GM18517 (cell line): ENCODE measurements at regions not wholly inside any gene's neighbourhood (a gene's known extent, or its start where the extent isn't known, plus 50 kb on each side); places are given as distances from the start of the nearest gene placed in this dataset.
"Not testable (repeated sequence)": the region's sequence is repeated elsewhere in the genome, so short reads cannot be mapped to it uniquely, and the experiment has no call there.

Experiments used
- ATAC-seq: cut with Tn5 transposase; IDR thresholded peaks from one replicate; pipeline ENCODE4 v1.9.1; 2021; ENCODE audit warnings: mild to moderate bottlenecking, moderate library complexity; ENCODE audit not compliant: unreplicated experiment

DNA sequence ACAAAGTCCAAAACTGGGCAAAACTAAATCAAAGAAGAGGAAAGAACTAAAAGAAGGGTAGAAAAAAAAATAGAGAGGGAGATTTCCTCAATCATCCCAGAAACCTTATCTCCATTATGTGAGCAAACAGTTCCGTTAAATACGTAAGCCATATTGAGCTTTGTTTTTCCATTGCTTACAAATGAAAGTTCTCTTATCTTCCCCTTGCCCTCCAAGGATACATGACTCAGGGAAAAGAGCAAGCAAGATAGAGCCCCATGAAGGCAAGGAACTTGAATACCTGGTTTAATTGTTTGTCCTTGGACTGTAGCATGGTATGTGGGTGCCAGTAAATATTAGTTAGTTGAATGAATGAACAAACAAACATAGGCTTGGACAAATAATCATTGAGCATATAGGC is 126.8 kb upstream of the USP15 start:
- no peak for ATAC-seq

DNA sequence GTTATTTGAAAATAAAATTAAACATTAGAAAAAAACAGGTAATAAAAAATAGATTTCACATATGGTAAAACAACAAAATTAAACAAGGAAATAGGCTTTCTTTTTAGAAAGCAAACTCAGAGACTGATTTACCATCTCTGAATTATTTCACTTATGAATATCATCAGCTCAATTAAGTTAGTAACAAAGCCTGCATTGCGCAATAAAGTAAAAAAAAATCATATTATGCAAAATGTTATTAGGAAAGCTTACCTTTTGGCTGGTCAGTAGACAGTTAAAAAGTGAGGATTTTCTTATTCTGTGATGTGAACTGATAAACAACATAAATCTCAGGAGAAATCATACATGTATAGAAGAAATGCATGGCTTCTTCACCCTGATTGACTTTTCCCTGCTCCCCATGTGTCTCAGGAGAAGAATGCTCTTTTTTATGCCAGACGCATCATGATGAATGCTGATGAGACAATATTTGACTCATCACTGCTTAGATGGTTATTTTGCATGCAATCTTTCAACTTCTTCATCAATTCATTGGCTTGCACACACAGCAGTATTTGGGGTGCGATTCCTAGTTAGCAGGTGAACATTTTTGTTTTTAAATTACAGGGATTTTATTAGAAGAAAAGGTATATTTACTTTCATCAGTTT is 124.5 kb upstream of the USP15 start:
- ATAC-seq: no peak

DNA sequence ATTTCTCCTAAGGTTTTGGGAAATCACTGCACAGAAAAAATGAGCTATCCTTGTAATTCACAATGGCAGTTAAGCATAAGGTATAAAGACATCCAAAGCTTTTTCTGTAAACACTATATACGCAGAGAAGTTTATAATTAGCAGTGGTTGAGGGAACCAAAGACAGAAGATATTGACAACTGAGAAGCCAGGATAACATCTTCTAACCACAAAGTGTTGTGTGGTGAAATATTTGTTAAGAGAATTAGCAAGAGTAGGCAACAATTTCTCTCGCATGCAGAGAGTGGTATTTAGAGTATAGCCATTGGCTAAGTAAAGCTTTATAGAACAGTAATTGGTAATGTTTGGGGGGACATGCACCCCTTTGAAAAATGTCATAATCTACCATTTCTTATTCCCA is 123.7 kb upstream of the USP15 start:
- ATAC-seq: no peak

DNA sequence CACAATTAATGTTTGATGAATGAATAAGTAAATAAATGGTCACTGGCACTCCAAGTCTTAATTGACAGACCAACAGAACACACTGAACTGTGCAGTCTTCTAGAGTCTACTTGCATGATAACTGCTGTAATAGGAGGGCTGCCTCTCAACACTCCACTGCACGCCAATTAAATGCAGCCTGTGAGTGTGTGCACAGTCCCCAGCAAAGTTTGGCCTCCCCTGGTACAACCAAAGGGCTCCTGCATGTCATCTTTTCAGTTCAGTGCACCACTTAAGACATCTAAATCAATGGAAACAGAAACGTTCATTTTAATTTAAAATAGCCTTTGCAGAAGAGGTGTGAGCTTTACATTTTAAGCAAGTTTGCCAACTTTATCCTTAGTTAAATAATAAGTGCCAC is 121.7 kb upstream of the USP15 start:
- ATAC-seq: no peak

DNA sequence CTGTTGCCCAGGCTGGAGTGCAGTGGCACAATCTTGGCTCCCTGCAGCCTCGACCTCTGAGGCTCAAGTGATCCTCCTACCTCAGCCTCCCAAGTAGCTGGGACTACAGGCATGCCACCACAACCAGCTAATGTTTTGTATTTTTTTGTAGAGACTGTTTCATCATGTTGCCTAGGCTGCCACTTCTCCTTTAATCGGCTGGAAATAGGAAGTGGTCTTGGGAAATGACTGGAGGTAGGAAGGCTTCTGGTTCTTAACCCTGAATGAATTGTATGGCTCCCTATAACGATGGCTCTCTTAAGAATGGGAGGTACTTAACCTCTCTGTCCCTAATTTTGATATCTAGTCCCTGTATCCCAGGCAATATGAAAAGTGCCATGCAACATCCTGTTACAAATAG is 113.9 kb upstream of the USP15 start:
- no peak for ATAC-seq

DNA sequence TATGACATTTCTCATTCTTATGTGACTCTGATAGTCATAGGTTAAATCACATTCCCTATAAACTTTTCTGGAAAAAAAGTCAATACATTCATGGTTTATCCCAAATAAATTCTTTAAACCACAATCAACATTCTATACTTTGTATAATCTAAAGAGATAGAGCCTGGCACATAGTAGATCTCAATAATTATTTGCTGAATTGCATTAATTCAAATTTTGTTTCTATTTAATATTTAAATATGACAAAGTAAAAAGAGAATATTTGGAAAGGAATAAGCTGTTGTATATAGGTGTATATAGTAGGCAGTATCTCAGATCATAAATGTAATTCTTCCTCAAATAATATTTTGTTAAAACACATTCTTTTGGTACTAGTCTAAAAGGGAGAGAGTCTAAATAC is 102.2 kb upstream of the USP15 start:
- no peak for ATAC-seq

DNA sequence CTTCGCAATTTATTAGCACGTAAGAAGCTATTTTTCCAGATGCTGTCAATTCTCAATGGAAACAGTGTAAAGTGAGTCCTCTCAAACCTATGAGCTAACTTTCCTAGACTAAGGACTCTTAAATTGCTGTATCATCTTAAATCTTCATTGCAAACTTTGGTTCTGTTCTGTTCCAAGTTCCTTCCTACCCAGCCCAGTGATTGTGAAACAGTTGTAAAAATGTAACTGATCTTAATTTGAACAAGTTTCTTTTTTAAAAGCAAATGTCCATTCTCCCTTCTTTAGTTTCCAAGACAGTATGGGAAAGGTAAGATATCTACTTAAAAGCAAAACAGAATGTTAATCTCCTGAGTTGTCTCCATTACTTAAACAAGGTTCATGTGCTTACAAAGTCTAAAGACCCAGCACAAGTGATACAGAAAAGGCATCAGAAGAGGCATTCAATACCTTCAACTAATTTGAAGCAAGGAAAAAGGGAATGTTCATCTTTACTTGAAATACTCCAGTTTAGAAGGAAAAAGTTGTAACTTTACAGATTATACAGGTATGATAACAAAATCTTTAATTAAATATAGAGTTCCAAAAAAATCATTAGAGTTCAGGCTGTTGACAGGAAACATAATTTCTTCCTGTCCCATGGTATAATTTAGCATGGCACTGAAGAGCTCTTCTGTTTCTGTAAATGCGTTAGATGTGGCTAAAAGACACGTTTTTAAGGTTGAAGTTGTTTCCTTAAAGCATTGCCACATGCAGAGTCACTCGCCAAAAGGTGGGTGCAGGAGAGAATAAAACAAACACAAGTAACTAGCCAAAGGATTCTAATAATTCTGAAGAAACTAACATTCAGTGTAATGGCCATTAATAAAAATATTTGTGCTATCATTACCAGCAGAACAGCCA is 101.5 kb upstream of the USP15 start:
- ATAC-seq: no peak

DNA sequence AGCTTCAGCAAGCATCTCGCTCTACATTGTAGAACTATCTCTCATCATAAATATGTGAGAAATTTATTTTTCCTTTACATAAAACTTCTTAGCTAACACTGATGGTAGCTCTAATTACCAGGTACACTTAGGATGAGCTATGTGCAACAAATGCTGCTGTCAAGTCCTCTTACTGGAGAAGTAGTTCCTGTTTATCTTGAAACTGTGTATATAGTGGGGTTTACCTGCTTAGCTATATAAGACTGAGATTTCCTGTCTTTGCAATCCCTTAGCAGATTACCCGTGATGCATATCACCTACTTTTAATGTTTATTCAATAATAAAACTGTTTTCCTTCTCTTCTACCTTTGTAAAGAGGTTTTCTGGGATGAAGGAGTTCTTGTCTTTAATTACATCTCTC is 98.0 kb upstream of the USP15 start:
- ATAC-seq: no peak

DNA sequence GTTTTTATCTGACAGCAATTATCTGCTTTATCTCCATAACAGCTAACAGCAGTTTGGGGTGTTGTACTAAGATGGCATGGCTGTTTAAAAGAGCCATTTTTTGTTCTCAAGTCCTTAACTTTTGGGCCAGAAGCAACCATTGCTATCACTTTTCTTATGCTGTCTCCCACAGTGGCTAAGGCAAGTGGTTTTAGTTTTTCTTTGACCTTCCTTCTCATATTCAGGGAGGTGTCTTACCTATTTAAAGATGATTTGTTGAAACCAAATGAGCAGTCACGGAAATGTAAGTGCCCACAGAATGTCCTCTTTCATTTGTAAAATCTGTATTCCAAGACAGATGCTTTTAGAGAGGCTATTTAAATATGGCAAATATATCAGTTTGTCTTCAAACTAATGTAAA is 96.8 kb upstream of the USP15 start:
- ATAC-seq: no peak

DNA sequence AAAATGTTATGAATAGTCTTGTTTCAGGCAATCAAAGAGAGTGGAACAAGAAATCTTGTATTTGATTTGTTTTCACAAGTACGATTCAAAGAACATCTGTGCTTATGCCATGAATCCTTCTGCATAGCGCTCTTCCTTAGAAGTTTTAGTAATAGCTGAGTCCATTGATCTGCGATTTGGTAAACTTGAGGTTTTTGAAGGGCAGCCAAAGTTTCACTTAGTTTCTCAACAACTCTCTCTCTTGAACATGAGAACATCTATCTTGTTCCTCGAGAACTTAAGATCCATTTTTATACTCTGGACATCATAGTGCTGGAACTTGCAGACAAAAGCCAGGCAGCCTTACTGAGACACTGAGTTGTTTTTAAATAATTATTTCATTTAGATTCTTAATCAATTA is 96.2 kb upstream of the USP15 start:
- no peak for ATAC-seq

DNA sequence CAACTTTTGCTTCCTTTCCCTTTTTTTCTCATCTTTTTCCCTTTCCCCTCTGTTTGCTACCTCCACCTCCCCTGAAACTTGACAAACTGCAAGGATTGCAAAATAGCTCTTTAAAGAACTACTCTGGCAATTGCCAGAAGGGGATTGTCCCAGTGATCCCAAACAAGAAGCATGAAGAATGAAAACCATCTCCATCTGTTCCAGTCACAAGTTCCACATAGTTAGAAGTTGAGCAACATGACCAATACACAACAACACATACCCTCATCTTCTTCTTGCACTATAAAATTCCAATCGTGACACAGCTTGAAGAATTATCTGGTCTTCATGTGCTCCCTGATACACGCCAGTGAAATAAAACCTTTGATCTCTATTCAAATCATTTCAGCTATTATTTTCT is 93.7 kb upstream of the USP15 start:
- no peak for ATAC-seq

DNA sequence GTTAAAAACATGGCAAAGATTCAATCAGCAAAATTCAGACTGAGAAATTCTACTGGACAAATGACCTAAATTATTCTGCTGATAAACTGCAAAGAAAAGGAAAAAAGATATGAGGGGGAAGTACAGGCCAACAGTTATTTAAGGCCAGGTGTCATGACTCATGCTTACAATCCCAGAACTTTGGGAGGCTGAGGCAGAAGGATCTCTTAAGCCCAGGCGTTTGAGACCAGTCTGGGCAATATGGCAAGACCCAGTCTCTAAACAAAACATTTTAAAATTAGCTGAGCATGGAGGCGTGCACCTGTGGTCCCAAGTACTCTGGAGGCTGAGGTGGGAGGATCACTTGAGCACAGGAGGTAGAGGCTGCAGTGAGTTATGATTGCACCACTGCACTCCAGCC is 91.8 kb upstream of the USP15 start:
- ATAC-seq: no peak

DNA sequence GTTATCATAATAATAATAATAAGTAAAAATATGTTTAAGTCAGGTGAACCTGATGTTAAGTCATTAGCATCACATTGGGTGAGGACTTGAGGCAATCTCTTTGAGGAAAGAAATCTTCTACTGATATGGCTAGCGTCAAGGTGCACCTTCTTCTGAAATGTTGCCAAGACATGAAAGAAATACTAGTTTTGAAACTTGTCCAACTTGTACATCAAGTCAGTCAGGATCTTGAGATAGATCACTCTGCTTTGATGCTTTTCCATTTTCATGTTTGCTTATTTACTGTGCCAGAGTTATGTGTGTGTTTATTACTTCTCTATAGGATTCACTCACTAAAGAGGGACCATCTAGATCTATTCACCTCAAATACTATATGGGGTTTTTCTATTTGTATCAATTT is 90.0 kb upstream of the USP15 start:
- ATAC-seq: no peak

DNA sequence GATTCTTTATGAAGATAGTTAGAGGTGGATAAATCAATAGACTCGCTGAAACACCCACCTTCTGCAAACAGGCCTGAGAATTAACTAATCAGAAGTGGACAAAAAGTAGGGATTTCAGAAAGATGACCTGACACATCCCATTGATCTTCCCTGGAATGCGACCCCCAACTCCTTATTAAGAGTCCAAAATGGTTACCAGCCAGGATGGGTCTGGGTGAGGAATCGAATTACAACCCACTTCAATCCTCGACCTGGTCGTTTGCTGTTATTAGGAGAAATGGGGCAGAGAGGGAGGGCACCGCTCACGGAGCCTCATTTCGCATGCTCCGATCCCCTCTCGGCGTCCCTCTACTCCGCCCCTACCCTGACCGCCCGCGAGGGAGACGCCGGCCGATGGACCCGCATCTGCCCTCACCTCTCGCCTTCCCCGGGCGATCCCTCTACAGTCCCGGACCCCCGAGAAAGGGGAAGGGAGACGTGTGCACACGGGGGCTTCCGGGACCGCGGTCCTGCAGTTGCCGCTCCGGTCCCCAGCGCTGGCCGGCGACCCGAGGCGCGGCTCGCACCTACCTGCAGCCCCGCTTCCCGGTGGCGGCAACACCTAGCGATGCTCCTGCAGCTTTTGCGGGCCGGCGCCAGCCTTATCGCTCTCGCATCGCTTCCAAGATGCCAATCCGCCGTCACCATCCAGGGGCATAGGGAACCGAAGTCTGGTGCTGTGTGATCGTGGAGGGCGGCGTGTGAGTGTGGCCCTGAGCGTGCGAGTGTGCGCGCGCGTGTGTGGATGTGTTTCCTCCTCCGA is 69.3 kb upstream of the USP15 start:
- ATAC-seq: no peak

DNA sequence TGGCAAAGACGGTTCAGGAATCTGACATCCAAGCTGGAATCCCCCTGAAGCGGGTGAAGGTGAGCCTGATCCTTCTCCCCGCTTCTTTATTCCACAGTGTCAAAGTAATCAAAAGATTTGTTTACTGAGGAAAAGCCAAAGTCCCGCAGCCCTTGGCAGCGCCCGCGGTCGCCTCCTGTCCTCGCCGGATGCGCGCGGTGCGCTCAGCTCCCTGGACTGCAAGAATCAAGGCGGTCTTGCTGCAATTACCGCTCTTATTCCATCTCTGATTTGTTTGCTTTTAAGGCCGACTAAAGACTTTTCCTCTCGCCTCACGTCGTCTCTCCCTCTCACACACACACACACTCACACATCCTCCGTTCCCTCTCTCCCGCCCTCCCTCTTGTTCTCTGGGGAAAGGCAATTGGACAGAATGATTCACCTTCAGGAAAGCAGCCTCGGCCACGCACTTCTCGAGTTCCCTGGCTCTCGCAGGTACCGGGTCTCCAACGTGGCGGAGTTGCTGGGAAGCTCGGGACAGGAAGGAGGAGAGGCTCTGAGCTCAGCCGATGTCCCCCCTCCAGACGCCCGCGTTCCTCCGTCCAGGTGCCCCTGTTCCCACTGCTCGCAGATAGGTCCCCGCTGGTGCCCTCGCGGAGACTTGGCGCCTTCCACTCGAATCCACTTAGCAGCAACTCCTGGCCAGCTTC is 68.6 kb upstream of the USP15 start:
- ATAC-seq: no peak

DNA sequence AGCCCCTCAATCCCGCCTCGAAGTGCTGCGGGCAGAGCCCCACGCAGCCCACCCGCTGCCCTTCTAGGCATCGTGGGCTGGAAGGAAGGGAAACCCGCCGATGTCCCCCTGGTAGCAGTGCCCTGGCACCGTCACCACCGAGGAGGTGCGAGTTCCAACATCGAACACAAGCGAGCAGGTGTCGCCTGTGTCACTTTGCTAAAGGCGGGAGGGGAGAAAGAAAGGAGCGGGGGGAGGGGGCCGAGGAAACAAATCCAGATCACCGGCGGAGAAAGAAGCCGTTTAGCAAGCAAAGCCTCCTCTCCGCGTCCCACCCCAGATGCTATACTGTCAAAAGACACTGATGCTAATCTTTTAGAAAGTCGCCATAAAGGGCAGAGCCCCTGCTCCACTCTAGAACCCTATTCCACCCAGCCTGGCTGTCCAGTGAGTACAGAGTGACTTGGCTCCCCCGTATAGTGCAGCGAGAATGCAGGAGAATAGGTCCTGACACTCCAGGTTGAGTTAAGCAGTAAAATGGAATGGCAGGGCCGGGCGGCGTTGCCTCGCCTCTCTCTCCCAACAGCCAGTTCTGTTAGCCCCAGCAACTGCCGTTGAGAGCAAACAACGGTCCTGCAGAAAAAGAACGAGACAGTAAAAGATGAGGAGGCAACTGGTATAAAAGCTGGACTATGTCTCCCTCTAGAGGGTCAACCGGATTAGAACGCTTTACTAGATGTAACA is 67.9 kb upstream of the USP15 start:
- peak; percentile 98 for ATAC-seq

DNA sequence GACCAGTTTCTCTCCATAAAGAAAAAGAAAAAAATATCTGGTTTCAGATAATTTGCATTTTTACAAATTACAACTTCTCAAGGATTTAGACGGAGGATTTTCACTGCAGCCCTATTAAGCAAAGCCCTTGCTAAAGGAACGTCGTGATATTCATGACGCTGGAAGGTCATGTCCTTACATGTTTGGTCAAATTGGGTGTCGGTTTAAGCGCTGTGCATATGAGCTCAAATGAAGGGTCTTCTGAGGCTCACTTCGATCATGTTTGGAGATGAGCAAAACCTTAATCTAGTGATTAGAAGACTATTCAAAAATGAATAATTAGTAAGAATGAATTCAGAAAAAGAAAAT is 67.3 kb upstream of the USP15 start:
- ATAC-seq: peak; percentile 29

DNA sequence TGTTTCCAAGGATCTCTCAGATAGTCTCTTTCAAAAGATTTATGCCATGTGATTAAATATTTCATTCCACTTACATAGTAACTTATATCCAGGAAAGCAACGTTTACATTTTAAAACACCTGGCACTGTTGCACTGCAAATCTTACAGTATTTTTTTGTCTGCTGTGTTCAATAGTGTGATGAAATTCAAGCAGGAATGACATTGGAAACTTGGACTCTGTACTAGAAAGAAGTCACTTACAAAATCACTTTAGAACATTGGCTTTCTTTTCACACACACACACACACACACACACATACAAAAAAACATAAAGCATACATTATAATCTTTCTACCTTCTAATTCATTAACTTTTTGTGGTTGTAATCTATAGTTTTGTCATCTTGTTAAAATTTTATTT is 66.2 kb upstream of the USP15 start:
- no peak for ATAC-seq

DNA sequence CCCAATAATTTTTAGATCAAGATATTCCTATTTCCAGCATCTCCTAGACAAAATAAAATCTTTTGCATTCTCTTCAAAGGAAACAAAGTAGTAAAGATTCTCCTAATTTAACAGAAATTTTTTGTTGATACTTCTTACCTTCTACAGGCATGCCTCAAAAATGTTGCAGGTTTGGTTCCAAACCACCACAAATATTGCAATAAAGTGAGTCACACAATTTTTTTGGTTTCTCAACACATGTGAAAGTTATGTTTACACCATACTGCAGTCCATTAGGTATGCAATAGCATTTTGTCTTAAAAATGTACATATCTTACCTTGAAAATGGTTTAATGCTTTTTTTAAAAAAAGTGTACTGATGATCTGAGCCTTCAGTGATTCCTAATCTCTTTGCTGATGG is 65.6 kb upstream of the USP15 start:
- no peak for ATAC-seq

DNA sequence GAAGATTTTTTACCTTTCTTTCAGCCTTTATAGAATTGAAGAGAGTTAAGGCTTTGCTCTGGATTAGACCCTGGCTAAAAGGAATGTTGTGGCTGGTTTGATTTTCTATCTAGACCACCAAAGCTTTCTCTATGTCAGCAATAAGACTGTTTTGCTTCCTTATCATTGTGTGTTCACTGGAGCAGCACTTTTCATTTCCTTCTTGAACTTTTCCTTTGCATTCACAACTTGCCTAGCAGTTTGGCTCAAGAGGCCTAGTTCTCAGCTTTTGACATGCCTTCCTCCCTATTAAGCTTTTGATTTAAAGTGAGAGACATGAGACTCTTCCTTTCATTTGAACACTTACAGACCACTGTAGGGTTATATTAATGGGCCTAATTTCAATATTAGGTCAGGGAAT is 64.1 kb upstream of the USP15 start:
- no peak for ATAC-seq

DNA sequence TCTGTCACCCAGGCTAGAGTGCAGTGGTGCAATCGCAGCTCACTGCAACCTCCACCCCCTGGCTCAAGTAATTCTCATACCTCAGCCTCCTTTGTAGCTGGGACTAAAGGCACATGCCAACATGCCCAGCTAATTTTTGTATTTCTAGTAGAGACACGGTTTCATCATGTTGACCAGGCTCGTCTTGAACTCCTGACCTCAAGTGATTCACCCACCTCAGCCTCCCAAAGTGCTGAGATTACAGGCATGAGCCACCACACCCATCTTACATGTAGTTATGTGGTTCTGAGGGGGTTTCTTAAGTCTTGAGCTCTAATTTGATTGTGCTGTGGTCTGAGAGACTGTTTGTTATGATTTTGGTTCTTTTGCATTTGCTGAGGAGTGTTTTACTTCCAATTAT is 57.3 kb upstream of the USP15 start:
- not testable (repeated sequence) for ATAC-seq
